Pons (tissue), 1 donor: ENCODE measurements at regions not wholly inside any gene's neighbourhood (a gene's known extent, or its start where the extent isn't known, plus 50 kb on each side); places are given as distances from the start of the nearest gene placed in this dataset.

Experiments used
- DNase-seq: peaks from one replicate; pipeline ENCODE4 v3.0.0-alpha.2; 2016; ENCODE audit warnings: low spot score

- DNase-seq = no peak
Observed at GRCh38 chr20:54364365-54364764, 111.0 kb upstream of the DOK5 start.

- no peak for DNase-seq
Observed at GRCh38 chr20:54364919-54365318, 110.5 kb upstream of the DOK5 start.

GRCh38 chr20:54366669-54367344 lies 108.6 kb upstream of the DOK5 start:
- DNase-seq = no peak

GRCh38 chr20:54368570-54368969 lies 106.8 kb upstream of the DOK5 start:
- DNase-seq = peak; percentile 7

GRCh38 chr20:54372313-54372712 lies 103.1 kb upstream of the DOK5 start:
- DNase-seq = no peak

- no peak for DNase-seq
Observed at GRCh38 chr20:54377992-54378773, 97.2 kb upstream of the DOK5 start.

- DNase-seq = no peak
Observed at GRCh38 chr20:54379893-54380584, 95.4 kb upstream of the DOK5 start.

- no peak for DNase-seq
Observed at GRCh38 chr20:54382419-54382818, 93.0 kb upstream of the DOK5 start.

GRCh38 chr20:54385746-54386145 lies 89.6 kb upstream of the DOK5 start:
- DNase-seq = no peak

GRCh38 chr20:54389596-54390280 lies 85.7 kb upstream of the DOK5 start:
- no peak for DNase-seq

- no peak for DNase-seq
Observed at GRCh38 chr20:54397292-54398140, 77.9 kb upstream of the DOK5 start.

- DNase-seq = no peak
Observed at GRCh38 chr20:54398814-54399213, 76.6 kb upstream of the DOK5 start.

- DNase-seq = no peak
Observed at GRCh38 chr20:54405540-54405939, 69.9 kb upstream of the DOK5 start.

- DNase-seq = peak; percentile 9
Observed at GRCh38 chr20:54407459-54407858, 67.9 kb upstream of the DOK5 start.

- no peak for DNase-seq
Observed at GRCh38 chr20:54415967-54416366, 59.4 kb upstream of the DOK5 start.

GRCh38 chr20:54416770-54417169 lies 58.6 kb upstream of the DOK5 start:
- no peak for DNase-seq

GRCh38 chr20:54419531-54419930 lies 55.9 kb upstream of the DOK5 start:
- DNase-seq = no peak
